ENCODE measurements at regions not wholly inside any gene's neighbourhood (a gene's known extent, or its start where the extent isn't known, plus 50 kb on each side); places are given as distances from the start of the nearest gene placed in this dataset.

DNA sequence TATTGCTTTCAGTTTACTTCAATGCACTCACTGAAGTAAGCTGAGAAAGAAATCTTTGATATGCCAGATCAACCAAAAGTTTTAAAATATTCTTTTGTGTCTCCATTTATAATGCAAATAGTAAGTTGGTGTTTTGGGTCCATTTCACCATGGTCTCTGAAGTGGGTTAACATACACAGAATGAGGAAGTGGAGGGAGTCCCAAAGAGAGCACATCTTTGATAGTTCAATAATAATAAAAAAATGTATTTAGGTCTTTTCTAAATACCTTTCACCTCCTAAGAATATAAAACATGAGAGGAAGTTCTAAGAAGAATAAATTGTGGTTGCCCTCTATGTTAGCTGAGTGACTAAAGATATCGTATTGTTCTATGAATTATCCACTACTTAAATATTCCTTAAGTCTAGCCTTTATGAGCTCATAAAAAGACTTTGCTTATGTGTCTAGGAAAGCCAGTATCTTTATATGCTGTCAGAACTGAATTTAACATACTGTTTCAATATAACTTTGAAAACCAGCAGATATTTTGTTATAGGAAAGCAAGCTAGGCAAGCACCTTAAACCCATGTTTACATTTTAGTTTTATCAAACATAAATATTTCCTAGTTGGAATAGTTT, 148.7 kb upstream of the ZEB2 start:
- TF ChIP-seq POLR2A (IDR thresholded peaks at IDR 0.05) (no peak), EP300 (IDR thresholded peaks at IDR 0.05) (no peak)
- TF ChIP-seq, protein P1, sequence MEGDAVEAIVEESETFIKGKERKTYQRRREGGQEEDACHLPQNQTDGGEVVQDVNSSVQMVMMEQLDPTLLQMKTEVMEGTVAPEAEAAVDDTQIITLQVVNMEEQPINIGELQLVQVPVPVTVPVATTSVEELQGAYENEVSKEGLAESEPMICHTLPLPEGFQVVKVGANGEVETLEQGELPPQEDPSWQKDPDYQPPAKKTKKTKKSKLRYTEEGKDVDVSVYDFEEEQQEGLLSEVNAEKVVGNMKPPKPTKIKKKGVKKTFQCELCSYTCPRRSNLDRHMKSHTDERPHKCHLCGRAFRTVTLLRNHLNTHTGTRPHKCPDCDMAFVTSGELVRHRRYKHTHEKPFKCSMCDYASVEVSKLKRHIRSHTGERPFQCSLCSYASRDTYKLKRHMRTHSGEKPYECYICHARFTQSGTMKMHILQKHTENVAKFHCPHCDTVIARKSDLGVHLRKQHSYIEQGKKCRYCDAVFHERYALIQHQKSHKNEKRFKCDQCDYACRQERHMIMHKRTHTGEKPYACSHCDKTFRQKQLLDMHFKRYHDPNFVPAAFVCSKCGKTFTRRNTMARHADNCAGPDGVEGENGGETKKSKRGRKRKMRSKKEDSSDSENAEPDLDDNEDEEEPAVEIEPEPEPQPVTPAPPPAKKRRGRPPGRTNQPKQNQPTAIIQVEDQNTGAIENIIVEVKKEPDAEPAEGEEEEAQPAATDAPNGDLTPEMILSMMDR (IDR thresholded peaks at IDR 0.05): no peak
- H3K4me3 ChIP-seq: no peak overlapping the region
- H3K4me1 ChIP-seq (ENCODE audit: insufficient read depth): no peaks in the 10 kb centered on the region
- no peaks in the 10 kb centered on the region for H3K9me3 ChIP-seq
- no peaks in the 10 kb centered on the region for H3K27me3 ChIP-seq
- 94 to 96% (median 95%) methylated on average over 1 of the region's 1 CpG for WGBS, 3 donors
- H3K36me3 ChIP-seq: no peaks in the 10 kb centered on the region
- no peak overlapping the region for H3K27ac ChIP-seq
- intact Hi-C loops (cut with DNase I): no loop called here
- DNase-seq: no peak

DNA sequence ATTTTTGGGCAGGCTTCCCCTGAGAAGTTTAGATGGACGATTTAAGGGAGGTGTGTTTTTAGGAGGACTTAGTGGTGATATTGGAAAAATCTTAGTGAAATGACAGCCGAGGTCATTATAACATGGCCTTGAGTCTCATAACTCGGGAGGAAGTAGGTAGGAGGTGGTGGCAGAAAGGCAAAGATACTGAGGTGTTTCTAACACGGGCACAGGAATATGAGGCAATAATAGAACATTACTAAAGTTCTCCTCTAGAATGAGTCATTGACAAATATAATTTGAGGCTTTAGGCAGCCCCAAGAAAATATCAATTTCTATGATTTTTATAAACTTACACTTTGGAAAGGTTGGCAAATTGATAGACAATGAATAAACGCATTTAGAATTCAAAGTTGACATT, 146.1 kb upstream of the ZEB2 start:
- Histone ChIP-seq H3K27ac (no peak overlapping the region), H3K4me1 (ENCODE audit: insufficient read depth) (no peaks in the 10 kb centered on the region), H3K36me3 (no peaks in the 10 kb centered on the region), H3K9me3 (no peaks in the 10 kb centered on the region), H3K27me3 (no peaks in the 10 kb centered on the region), H3K4me3 (no peak overlapping the region)
- intact Hi-C loops (cut with DNase I): no loop called here
- 20 to 36% (median 27%) methylated on average over 5 of the region's 5 CpGs for WGBS, 3 donors
- no peak for DNase-seq
- no peak for TF ChIP-seq POLR2A (IDR thresholded peaks at IDR 0.05)
- TF ChIP-seq, protein P1 (IDR thresholded peaks at IDR 0.05): no peak
- no peak for TF ChIP-seq EP300 (IDR thresholded peaks at IDR 0.05)

DNA sequence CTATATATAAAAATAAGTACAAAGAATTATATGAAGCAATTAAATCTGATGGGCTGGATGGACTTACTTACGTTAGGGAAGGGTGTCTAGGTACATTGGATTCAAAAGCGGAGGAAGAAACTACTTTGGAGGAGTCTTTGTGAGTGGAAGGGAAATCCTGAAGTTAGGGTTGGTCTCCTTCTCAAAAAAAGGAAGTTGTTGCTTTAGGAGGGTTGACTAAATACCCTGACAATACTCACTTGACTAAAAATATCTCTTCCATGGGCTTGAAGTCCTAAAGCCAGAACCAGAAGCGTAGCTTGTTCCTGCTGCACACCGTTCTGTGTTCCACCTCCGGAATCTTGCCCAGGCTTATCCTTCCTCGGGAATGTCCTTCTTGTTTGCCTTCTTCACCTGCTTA, 143.3 kb upstream of the ZEB2 start:
- TF ChIP-seq, protein P1 (IDR thresholded peaks at IDR 0.05): no peak
- TF ChIP-seq EP300 (IDR thresholded peaks at IDR 0.05) (no peak), POLR2A (IDR thresholded peaks at IDR 0.05) (no peak)
- H3K27me3 ChIP-seq: no peaks in the 10 kb centered on the region
- intact Hi-C loops (cut with DNase I): no loop called here
- DNase-seq: no peak
- WGBS, 3 donors: 94 to 96% (median 96%) methylated on average over 6 of the region's 6 CpGs
- no peaks in the 10 kb centered on the region for H3K9me3 ChIP-seq
- H3K4me1 ChIP-seq (ENCODE audit: insufficient read depth): no peaks in the 10 kb centered on the region
- H3K4me3 ChIP-seq: no peak overlapping the region
- H3K36me3 ChIP-seq: no peaks in the 10 kb centered on the region
- H3K27ac ChIP-seq: no peak overlapping the region

DNA sequence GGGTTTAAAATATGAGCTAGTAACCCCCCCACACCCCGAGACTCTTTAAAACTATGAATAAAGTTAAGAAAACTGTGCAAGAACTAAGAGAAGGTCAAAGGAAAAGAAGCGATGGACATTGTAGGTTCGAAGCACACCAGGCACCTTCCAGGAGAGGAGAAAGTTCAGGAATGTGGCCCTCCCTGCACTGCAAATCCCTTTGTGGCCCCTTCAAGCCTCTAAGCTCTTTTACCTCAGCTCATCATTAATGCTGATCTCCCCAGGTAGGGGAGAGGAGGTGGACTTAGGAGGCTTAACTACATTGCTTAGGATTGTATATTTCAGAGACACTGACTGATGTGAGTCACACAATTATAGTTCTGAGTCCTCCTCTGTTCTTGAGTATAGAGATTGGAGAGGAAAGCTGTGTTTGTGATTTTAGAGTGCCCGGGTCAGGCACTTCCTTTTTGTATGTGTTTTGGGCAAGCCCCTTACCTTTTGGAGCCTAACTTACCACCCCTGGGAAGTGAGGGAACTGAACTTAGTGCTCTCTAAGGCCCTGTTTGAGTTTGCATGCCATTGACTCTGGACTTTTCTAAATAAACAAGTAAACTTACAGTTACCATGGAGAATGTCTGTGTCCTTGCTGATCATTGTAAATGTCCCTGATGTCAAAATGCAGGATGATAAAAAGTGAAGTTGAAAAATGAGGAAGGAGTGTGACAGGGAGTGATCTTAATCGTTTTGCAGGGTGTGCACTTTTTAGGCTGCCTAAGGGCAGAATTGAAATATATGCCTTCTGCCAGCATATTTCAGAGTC, 140.8 kb upstream of the ZEB2 start:
- intact Hi-C loops (cut with DNase I): no loop called here
- WGBS, 3 donors: 80 to 84% (median 84%) methylated on average over 5 of the region's 5 CpGs
- H3K27ac ChIP-seq: no peak overlapping the region

More for the DNA sequence above, 140.8 kb upstream of the ZEB2 start:
- Histone ChIP-seq H3K27me3 (no peaks in the 10 kb centered on the region), H3K4me1 (ENCODE audit: insufficient read depth) (no peaks in the 10 kb centered on the region), H3K4me3 (no peak overlapping the region), H3K36me3 (no peaks in the 10 kb centered on the region), H3K9me3 (no peaks in the 10 kb centered on the region)
- no peak for DNase-seq
- no peak for TF ChIP-seq EP300 (IDR thresholded peaks at IDR 0.05)
- TF ChIP-seq, protein P1 (IDR thresholded peaks at IDR 0.05): no peak
- no peak for TF ChIP-seq POLR2A (IDR thresholded peaks at IDR 0.05)
